Stimulated activated CD8-positive, alpha-beta memory T cell treated with anti-CD3 and anti-CD28 coated beads, Interleukin-15, amount 100 ng/mL, for 24 hours (primary cell): ENCODE measurements at regions not wholly inside any gene's neighbourhood (a gene's known extent, or its start where the extent isn't known, plus 50 kb on each side); places are given as distances from the start of the nearest gene placed in this dataset.

Experiments used
- DNase-seq: peaks from one replicate; pipeline ENCODE4 v3.0.0-alpha.2; 2020; ENCODE audit warnings: low read depth

- no peak for DNase-seq
Observed at GRCh38 chr3:102529452-102529851, 94.6 kb downstream of the ZPLD1 start.

GRCh38 chr3:102530415-102531181 lies 95.8 kb downstream of the ZPLD1 start:
- DNase-seq = no peak

- DNase-seq = no peak
Observed at GRCh38 chr3:102531686-102532085, 96.9 kb downstream of the ZPLD1 start.

- DNase-seq = no peak
Observed at GRCh38 chr3:102532901-102533300, 98.1 kb downstream of the ZPLD1 start.

GRCh38 chr3:102533784-102534183 lies 99.0 kb downstream of the ZPLD1 start:
- DNase-seq = no peak

- DNase-seq = no peak
Observed at GRCh38 chr3:102536456-102536855, 101.6 kb downstream of the ZPLD1 start.

- DNase-seq = no peak
Observed at GRCh38 chr3:102537123-102537522, 102.3 kb downstream of the ZPLD1 start.

- DNase-seq = no peak
Observed at GRCh38 chr3:102544741-102545140, 109.9 kb downstream of the ZPLD1 start.

- DNase-seq = no peak
Observed at GRCh38 chr3:102545276-102545675, 110.5 kb downstream of the ZPLD1 start.

- DNase-seq = no peak
Observed at GRCh38 chr3:102553876-102554275, 119.1 kb downstream of the ZPLD1 start.

GRCh38 chr3:102570511-102570910 lies 135.7 kb downstream of the ZPLD1 start:
- no peak for DNase-seq

- no peak for DNase-seq
Observed at GRCh38 chr3:102571006-102571405, 136.2 kb downstream of the ZPLD1 start.

- DNase-seq = no peak
Observed at GRCh38 chr3:102571720-102572384, 137.0 kb downstream of the ZPLD1 start.

GRCh38 chr3:102573483-102574028 lies 138.7 kb downstream of the ZPLD1 start:
- no peak for DNase-seq

GRCh38 chr3:102574355-102574754 lies 139.5 kb downstream of the ZPLD1 start:
- DNase-seq = no peak

- DNase-seq = no peak
Observed at GRCh38 chr3:102576651-102577050, 141.8 kb downstream of the ZPLD1 start.

GRCh38 chr3:102577082-102577789 lies 142.4 kb downstream of the ZPLD1 start:
- no peak for DNase-seq

GRCh38 chr3:102580760-102581159 lies 145.9 kb downstream of the ZPLD1 start:
- no peak for DNase-seq

- no peak for DNase-seq
Observed at GRCh38 chr3:102586485-102586884, 151.7 kb downstream of the ZPLD1 start.

- no peak for DNase-seq
Observed at GRCh38 chr3:102593812-102594602, 159.2 kb downstream of the ZPLD1 start.

GRCh38 chr3:102595057-102595456 lies 160.2 kb downstream of the ZPLD1 start:
- no peak for DNase-seq
